ENCODE measurements at regions not wholly inside any gene's neighbourhood (a gene's known extent, or its start where the extent isn't known, plus 50 kb on each side); places are given as distances from the start of the nearest gene placed in this dataset.

GRCh38 chr13:106306748-106307277 is 228.6 kb downstream of the EFNB2 start:
- TF ChIP-seq CTCF (IDR thresholded peaks at IDR 0.05) (no peak), POLR2A (IDR thresholded peaks at IDR 0.05) (no peak)

Data from thyroid gland (tissue), 4 donors.